Epithelial cell of proximal tubule (primary cell): ENCODE measurements at regions not wholly inside any gene's neighbourhood (a gene's known extent, or its start where the extent isn't known, plus 50 kb on each side); places are given as distances from the start of the nearest gene placed in this dataset.
"Not testable (repeated sequence)": the region's sequence is repeated elsewhere in the genome, so short reads cannot be mapped to it uniquely, and the experiment has no call there.

Source experiments
- DNase-seq: peaks from one replicate; pipeline ENCODE4 v3.0.0-alpha.2; 2011; ENCODE audit warnings: low read depth
- H3K4me3 ChIP-seq: 2 replicates; pipeline ENCODE4 v1.5.1; 2011; ENCODE audit warnings: low read depth, mild to moderate bottlenecking, low read length
- CTCF ChIP-seq: conservative IDR thresholded peaks from 2 replicates; pipeline ENCODE4 v1.5.1; 2012; ENCODE audit warnings: low read depth, mild to moderate bottlenecking, low read length

DNA sequence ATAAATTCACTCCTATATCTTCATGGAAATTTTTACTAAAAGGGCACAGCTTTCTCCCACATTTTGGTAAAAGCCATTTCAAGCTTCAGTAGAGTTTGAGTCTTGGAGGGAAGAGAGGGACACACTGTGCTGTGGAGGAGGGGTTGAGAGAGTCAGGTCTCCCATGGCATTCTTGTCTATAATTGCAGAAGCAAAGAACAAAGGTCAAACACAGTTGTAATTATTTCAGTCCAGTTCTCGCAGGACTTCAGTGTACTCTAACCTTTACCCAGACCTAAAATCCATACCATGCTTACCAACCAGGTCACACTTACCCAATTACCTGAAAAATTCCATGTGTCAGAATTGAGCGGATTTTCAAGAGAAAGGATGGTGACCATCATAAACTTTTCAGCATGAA, 298.4 kb downstream of the XPNPEP1 start:
- H3K4me3 ChIP-seq, result no peak overlapping the region
- no peak for TF ChIP-seq CTCF
- no peak for DNase-seq

DNA sequence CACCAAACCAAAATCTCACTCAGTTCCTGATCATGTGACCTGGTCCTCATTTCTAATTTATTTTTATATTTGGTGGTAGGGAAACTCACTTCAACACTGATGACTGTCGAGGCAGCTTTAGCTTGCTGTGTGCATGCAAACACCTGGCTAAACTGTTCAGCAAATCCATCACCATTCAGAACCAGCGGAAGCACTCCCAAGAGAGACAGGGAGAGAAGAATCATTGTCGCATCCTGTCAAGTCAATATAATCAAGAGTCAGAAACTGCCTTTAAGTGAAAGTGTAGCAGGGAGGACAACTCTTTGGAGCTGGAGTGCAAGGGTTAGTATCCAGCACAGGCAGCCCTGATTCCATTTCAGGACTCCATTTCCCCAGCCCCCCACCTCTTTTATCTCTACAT, 300.7 kb downstream of the XPNPEP1 start:
- no peak for DNase-seq

DNA sequence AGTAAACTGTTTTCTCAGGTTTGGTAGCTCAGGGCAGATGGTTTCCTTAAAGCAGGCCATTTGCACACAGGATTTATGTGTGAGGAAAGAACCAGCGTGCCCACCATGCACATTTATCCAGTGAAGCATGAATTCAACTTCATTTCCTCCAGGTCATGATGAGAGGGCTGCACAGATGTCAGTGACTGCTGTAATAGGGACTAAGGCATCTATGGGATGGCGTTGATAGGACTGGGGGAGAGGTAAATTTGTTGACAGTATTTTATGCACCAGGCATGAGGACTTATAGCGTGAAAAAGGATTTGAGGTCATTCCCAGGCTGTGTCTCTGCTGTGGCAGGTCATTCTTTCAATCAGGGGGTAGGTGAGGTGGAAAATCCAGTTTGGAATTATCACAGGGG, 302.9 kb downstream of the XPNPEP1 start:
- TF ChIP-seq CTCF, result no peak
- H3K4me3 ChIP-seq, result no peak overlapping the region
- DNase-seq, result no peak

More for the DNA sequence above, 300.7 kb downstream of the XPNPEP1 start:
- no peak overlapping the region for H3K4me3 ChIP-seq
- TF ChIP-seq CTCF, result no peak

DNA sequence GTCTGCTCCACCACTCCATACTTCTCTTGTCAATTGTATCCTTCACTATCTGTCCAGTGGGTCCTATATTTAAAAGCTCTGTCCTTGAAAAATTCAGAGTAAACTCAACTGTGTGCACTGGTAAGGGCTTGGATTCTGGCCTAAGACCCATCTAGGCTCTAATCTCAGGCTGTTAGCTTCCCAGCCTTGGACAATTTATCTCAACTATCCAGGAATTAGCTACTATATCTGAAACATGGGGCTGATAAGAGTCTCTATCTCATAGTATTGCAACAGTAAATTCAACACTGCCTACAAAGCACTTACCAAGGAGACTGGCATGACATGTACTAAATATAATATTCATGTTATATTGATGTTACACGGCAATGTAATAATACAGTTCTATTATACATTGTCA, 303.4 kb downstream of the XPNPEP1 start:
- TF ChIP-seq CTCF, result no peak
- DNase-seq, result no peak
- H3K4me3 ChIP-seq, result no peak overlapping the region

DNA sequence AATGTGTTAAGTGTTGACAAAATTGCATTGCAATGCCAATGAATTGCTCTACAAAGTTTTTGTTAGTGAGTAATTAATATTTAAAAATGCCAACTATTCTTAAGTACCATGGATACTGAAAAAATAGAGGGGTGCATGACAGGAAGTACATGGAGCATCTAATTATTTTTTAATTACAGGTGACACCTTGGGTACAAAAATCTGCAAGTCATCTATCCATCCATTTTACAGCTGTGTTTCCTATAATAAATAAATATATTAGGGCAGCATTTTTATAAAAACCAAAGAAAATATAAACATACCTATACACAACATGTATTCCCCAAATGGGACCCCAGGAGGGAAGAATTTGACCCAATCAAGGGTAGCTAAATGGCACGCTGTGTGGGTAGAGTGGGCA, 304.6 kb downstream of the XPNPEP1 start:
- no peak overlapping the region for H3K4me3 ChIP-seq
- no peak for DNase-seq
- TF ChIP-seq CTCF, result no peak

- no peak for TF ChIP-seq CTCF
- DNase-seq, result no peak
- H3K4me3 ChIP-seq, result no peak overlapping the region
Measured at GRCh38 chr10:109618301-109618700, 305.0 kb downstream of the XPNPEP1 start.

DNA sequence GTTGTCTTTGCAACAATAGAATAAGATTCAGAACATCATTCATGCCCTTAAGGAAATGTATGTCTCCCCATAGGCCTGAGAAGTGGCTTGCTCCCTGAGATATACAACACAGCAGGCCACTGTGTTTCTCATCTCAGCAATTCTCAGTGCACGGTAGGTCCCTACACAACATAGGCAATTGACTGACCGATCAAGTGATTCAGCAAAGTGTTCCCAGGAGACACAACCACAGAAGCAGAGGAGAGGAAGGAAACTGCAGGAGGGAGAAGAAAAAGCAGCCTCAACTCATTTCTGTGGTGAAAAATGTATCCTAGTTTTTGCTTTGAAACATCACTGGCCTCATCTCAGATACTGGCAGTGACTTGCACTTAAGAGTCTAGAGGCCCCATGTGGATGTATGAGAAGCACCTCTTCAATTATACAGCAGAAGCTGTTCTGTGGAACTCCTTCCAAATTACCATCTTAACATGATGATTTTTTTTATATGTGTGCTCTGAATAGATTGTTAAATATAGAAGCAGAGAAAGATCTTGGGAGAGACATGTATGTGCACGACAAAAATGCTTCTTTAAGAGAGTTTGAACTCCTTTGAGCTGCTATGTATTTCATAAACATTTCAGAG, 306.8 kb downstream of the XPNPEP1 start:
- no peak for DNase-seq
- H3K4me3 ChIP-seq, result no peak overlapping the region
- TF ChIP-seq CTCF, result no peak

DNA sequence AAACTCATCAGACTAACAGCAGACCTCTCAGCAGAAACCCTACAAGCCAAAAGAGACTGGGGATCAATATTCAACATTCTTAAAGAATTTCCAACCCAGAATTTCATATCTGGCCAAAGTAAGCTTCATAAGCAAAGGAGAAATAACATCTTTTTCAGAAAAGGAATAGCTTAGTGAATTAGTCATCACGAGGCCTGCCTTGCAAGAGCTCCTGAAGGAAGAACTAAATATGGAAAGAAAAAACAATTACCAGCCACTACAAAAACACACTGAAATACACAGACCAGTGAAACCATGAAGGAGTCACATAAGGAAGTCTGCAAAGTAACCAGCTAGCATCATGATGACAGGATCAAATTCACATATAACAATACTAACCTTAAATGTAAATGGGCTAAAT, 328.0 kb downstream of the XPNPEP1 start:
- not testable (repeated sequence) for DNase-seq, H3K4me3 ChIP-seq
